GM23338 (cell line): ENCODE measurements at regions not wholly inside any gene's neighbourhood (a gene's known extent, or its start where the extent isn't known, plus 50 kb on each side); places are given as distances from the start of the nearest gene placed in this dataset.

ENCODE experiments used
- ATAC-seq: fragments of 200-7000 bp; cut with Tn5 transposase; 3 replicates; pipeline ENCODE4 v1.9.1; 2020
- DNase-seq: peaks from one replicate; pipeline ENCODE4 v3.0.0-alpha.2; 2015; ENCODE audit warnings: low spot score
- H2AFZ ChIP-seq: fragments of 200-600 bp; sonication (generic); 2 replicates; pipeline ENCODE4 v1.8.0; 2016; ENCODE audit warnings: antibody characterized with exemption, mild to moderate bottlenecking, moderate library complexity
- H3F3A ChIP-seq: fragments of 200-600 bp; sonication (generic); replicated peaks from 2 replicates; pipeline ENCODE4 v1.8.0; 2017; ENCODE audit warnings: antibody characterized with exemption, mixed run types, low read depth
- H3K27ac ChIP-seq: fragments of 200-600 bp; sonication (generic); 2 replicates; pipeline ENCODE4 v1.6.1; 2016; ENCODE audit warnings: low read depth
- H3K27me3 ChIP-seq: fragments of 200-600 bp; sonication (generic); 2 replicates; pipeline ENCODE4 v1.8.0; 2016; ENCODE audit warnings: mild to moderate bottlenecking, mixed run types, moderate library complexity; ENCODE audit not compliant: insufficient read depth
- H3K36me3 ChIP-seq: fragments of 200-600 bp; sonication (generic); 2 replicates; pipeline ENCODE4 v1.8.0; 2016; ENCODE audit warnings: mild to moderate bottlenecking; ENCODE audit not compliant: insufficient read depth
- H3K4me1 ChIP-seq: fragments of 200-600 bp; sonication (generic); 2 replicates; pipeline ENCODE4 v1.8.0; 2016; ENCODE audit warnings: mild to moderate bottlenecking, moderate library complexity; ENCODE audit not compliant: insufficient read depth
- H3K4me2 ChIP-seq: fragments of 200-600 bp; sonication (generic); 2 replicates; pipeline ENCODE4 v1.7.1; 2017; ENCODE audit warnings: mixed run types
- H3K4me3 ChIP-seq: fragments of 200-600 bp; sonication (generic); 2 replicates; pipeline ENCODE4 v1.6.1; 2016; ENCODE audit warnings: mixed run types
- H3K79me2 ChIP-seq: fragments of 200-600 bp; sonication (generic); replicated peaks from 2 replicates; pipeline ENCODE4 v1.8.0; 2017; ENCODE audit warnings: mild to moderate bottlenecking; ENCODE audit not compliant: insufficient read depth
- H3K9me2 ChIP-seq: fragments of 200-600 bp; sonication (generic); 2 replicates; pipeline ENCODE4 v1.8.0; 2017; ENCODE audit not compliant: insufficient read depth
- H4K20me1 ChIP-seq: fragments of 200-600 bp; sonication (generic); replicated peaks from 2 replicates; pipeline ENCODE4 v1.8.0; 2017; ENCODE audit warnings: mild to moderate bottlenecking; ENCODE audit not compliant: insufficient read depth
- H3K27ac Mint-ChIP-seq: 2 replicates; pipeline ENCODE4 v1.8.0; 2020; ENCODE audit warnings: inconsistent platforms, mild to moderate bottlenecking, moderate library complexity, mixed read lengths
- H3K27me3 Mint-ChIP-seq: 3 replicates; pipeline ENCODE4 v1.8.0; 2022; ENCODE audit warnings: low read depth, mild to moderate bottlenecking, moderate library complexity, mixed read lengths, inconsistent platforms; ENCODE audit not compliant: insufficient read depth, poor library complexity
- H3K36me3 Mint-ChIP-seq: 3 replicates; pipeline ENCODE4 v1.8.0; 2021; ENCODE audit warnings: low read depth, mild to moderate bottlenecking, inconsistent platforms, moderate library complexity, mixed read lengths
- H3K4me1 Mint-ChIP-seq: 3 replicates; pipeline ENCODE4 v1.8.0; 2020; ENCODE audit warnings: mild to moderate bottlenecking, inconsistent platforms, mixed read lengths
- H3K4me3 Mint-ChIP-seq: 3 replicates; pipeline ENCODE4 v1.8.0; 2021; ENCODE audit warnings: moderate library complexity, mild to moderate bottlenecking, inconsistent platforms, mixed read lengths
- H3K9me3 Mint-ChIP-seq: 3 replicates; pipeline ENCODE4 v1.8.0; 2020; ENCODE audit warnings: moderate library complexity, mild to moderate bottlenecking, inconsistent platforms, mixed read lengths
- CREB1 ChIP-seq: fragments of 250-450 bp; sonication (Bioruptor Pico); IDR thresholded peaks from 2 replicates; pipeline ENCODE4 v1.5.0; 2020; ENCODE audit warnings: low read depth, mild to moderate bottlenecking, moderate library complexity
- EZH2 ChIP-seq: fragments of 200-600 bp; sonication (generic); IDR thresholded peaks from one replicate; pipeline ENCODE4 v1.8.0; 2017; ENCODE audit warnings: antibody characterized with exemption, mild to moderate bottlenecking, low read depth; ENCODE audit not compliant: unreplicated experiment
- EZH2phosphoT487 ChIP-seq: fragments of 200-600 bp; sonication (generic); IDR thresholded peaks from one replicate; pipeline ENCODE4 v1.8.1; 2018; ENCODE audit warnings: antibody characterized with exemption; ENCODE audit not compliant: unreplicated experiment
- JUNB ChIP-seq: IDR thresholded peaks from one replicate; pipeline ENCODE4 v1.6.1; 2016; ENCODE audit warnings: antibody characterized with exemption; ENCODE audit not compliant: unreplicated experiment
- NANOG ChIP-seq: IDR thresholded peaks from 2 replicates; pipeline ENCODE4 v1.6.1; 2016; ENCODE audit warnings: antibody characterized with exemption, borderline replicate concordance
- POLR2AphosphoS5 ChIP-seq: IDR thresholded peaks from 2 replicates; pipeline ENCODE4 v1.6.1; 2016; ENCODE audit warnings: antibody characterized with exemption, low read depth
- REST ChIP-seq: IDR thresholded peaks from one replicate; pipeline ENCODE4 v1.6.1; 2018; ENCODE audit warnings: antibody characterized with exemption; ENCODE audit not compliant: unreplicated experiment
- STAT1 ChIP-seq: IDR thresholded peaks from one replicate; pipeline ENCODE4 v1.6.1; 2016; ENCODE audit warnings: antibody characterized with exemption; ENCODE audit not compliant: unreplicated experiment
- ZNF114 ChIP-seq: fragments of 250-450 bp; sonication (Bioruptor Pico); IDR thresholded peaks from 2 replicates; pipeline ENCODE4 v1.5.0; 2020; ENCODE audit warnings: mild to moderate bottlenecking, moderate library complexity
- ZNF331 ChIP-seq: fragments of 250-450 bp; sonication (Bioruptor Pico); IDR thresholded peaks from 2 replicates; pipeline ENCODE4 v1.5.0; 2020; ENCODE audit warnings: low read depth, mild to moderate bottlenecking, moderate library complexity
- ZNF462 ChIP-seq: fragments of 250-450 bp; sonication (Bioruptor Pico); IDR thresholded peaks from 2 replicates; pipeline ENCODE4 v1.5.0; 2020; ENCODE audit warnings: mild to moderate bottlenecking, moderate library complexity
- TF ChIP-seq, protein P1 (sequence below), 2 experiments: fragments of 200-600 bp in 1 of 2; sonication (generic) in 1 of 2; conservative IDR thresholded peaks; 2 replicates each; pipeline versions ENCODE4 v1.5.1 to v1.6.1; 2016 to 2017; ENCODE audit warnings: antibody characterized with exemption in 2 of 2, low read depth in 2 of 2, mild to moderate bottlenecking in 2 of 2, moderate library complexity in 1 of 2

DNA sequence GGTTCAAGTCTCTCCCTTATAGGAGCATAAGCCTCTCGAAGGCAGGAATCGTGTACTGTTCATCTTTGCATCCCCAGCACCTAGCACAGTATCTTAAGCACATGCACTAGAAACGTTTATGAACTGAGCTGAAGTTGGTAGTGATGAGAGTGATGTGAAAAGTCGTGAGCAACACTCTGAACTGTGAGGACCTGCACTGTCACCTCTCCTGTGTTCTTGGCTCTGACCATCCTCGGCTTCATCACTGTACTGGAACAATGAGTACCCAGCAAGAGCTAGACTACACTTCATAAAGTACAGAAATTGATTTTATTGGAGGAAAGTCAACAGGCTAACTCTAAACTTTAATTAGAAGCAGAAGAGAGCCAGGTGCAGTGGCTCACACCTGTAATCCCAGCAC is 473.6 kb downstream of the BCAT1 start:
- no peak overlapping the region for H3K4me3 ChIP-seq
- TF ChIP-seq CREB1 = no peak
- no peak for ATAC-seq
- H3K4me2 ChIP-seq = no peak overlapping the region
- H3K4me3 Mint-ChIP-seq = no peak overlapping the region
- no peaks in the 10 kb centered on the region for H3K36me3 ChIP-seq
- no peaks in the 10 kb centered on the region for H3K27me3 ChIP-seq
- H3K79me2 ChIP-seq = no peaks in the 10 kb centered on the region
- no peak for DNase-seq
- H3K4me1 ChIP-seq = peaks cover 9% of the 10 kb centered on the region; the same call in 1 of the 2 replicates
- H3K27ac ChIP-seq = no peak overlapping the region
- no peak overlapping the region for H3K27ac Mint-ChIP-seq
- H3K9me3 Mint-ChIP-seq = no peaks in the 10 kb centered on the region
- H4K20me1 ChIP-seq = no peaks in the 10 kb centered on the region
- no peaks in the 10 kb centered on the region for H3K27me3 Mint-ChIP-seq
- H3F3A ChIP-seq = no peaks in the 10 kb centered on the region
- H2AFZ ChIP-seq = no peak overlapping the region
- no peaks in the 10 kb centered on the region for H3K9me2 ChIP-seq
- H3K4me1 Mint-ChIP-seq = peaks cover 11% of the 10 kb centered on the region
- no peaks in the 10 kb centered on the region for H3K36me3 Mint-ChIP-seq

DNA sequence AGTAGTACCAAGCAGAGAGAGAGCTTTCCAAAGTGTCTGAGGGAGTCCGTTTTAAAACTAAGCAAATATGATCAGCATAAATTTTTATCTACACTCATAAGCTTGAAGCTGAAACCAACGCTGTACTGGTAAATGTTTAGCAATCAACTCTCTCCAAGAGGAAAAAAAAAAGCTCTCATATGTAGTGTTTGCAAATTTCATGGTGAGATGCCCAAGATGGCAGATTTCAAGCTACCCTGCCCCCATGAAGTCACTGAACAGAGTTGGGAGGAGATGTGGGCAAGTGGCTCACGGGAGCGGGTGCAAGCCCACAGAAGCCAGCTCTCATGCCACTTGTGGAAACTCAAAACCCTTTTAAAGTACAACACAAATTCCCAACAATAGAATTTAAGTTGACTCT is 475.8 kb downstream of the BCAT1 start:
- Histone ChIP-seq H3K4me2 (no peak overlapping the region), H4K20me1 (no peaks in the 10 kb centered on the region), H3F3A (no peaks in the 10 kb centered on the region), H3K4me1 (no peaks in the 10 kb centered on the region), H3K36me3 (no peaks in the 10 kb centered on the region), H3K4me3 (no peak overlapping the region), H3K79me2 (no peaks in the 10 kb centered on the region), H2AFZ (no peak overlapping the region), H3K9me2 (no peaks in the 10 kb centered on the region), H3K27me3 (no peaks in the 10 kb centered on the region), H3K27ac (no peak overlapping the region)
- Mint-ChIP-seq H3K4me3 (no peak overlapping the region), H3K9me3 (peaks cover 3% of the 10 kb centered on the region; the same call in 1 of the 3 replicates), H3K27ac (no peak overlapping the region), H3K36me3 (no peaks in the 10 kb centered on the region), H3K27me3 (no peaks in the 10 kb centered on the region), H3K4me1 (no peaks in the 10 kb centered on the region; the same call in 1 of the 3 replicates)
- DNase-seq (no peak), ATAC-seq (no peak)
- TF ChIP-seq EZH2 (no peak), POLR2AphosphoS5 (no peak), JUNB (no peak), ZNF114 (CRISPR knock-in tag) (no peak), ZNF462 (CRISPR knock-in tag) (no peak), STAT1 (no peak), NANOG (no peak), REST (no peak), ZNF331 (CRISPR knock-in tag) (no peak), CREB1 (no peak), EZH2phosphoT487 (no peak)
- TF ChIP-seq, protein P1, sequence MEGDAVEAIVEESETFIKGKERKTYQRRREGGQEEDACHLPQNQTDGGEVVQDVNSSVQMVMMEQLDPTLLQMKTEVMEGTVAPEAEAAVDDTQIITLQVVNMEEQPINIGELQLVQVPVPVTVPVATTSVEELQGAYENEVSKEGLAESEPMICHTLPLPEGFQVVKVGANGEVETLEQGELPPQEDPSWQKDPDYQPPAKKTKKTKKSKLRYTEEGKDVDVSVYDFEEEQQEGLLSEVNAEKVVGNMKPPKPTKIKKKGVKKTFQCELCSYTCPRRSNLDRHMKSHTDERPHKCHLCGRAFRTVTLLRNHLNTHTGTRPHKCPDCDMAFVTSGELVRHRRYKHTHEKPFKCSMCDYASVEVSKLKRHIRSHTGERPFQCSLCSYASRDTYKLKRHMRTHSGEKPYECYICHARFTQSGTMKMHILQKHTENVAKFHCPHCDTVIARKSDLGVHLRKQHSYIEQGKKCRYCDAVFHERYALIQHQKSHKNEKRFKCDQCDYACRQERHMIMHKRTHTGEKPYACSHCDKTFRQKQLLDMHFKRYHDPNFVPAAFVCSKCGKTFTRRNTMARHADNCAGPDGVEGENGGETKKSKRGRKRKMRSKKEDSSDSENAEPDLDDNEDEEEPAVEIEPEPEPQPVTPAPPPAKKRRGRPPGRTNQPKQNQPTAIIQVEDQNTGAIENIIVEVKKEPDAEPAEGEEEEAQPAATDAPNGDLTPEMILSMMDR (conservative IDR thresholded peaks at IDR 0.05; ENCODE audit: low read depth in 2 of 2) = no peak
